CD8-positive, alpha-beta memory T cell (primary cell): ENCODE measurements at regions not wholly inside any gene's neighbourhood (a gene's known extent, or its start where the extent isn't known, plus 50 kb on each side); places are given as distances from the start of the nearest gene placed in this dataset.
"Not testable (repeated sequence)": the region's sequence is repeated elsewhere in the genome, so short reads cannot be mapped to it uniquely, and the experiment has no call there.

Experiments used
- CTCF ChIA-PET: fragments of 350-600 bp; sonication (Branson Sonifier 250); formaldehyde crosslinking; loops from one replicate; lab custom pipeline; 2021; ENCODE audit warnings: antibody characterized with exemption; lab: Charles Lee
- POLR2A ChIA-PET: fragments of 350-600 bp; sonication (Branson Sonifier 250); formaldehyde crosslinking; loops from one replicate; lab custom pipeline; 2021; ENCODE audit warnings: antibody characterized with exemption; lab: Charles Lee
- DNase-seq, 5 donors: peaks; one replicate each; pipeline versions ENCODE4 v3.0.0 to v3.0.0-alpha.2; 2020 to 2022; ENCODE audit warnings: mixed read lengths in 1 of 5
- H3K27ac ChIP-seq: one replicate; pipeline ENCODE4 v1.7.0; 2013; ENCODE audit warnings: low read depth, mild to moderate bottlenecking, low read length, moderate library complexity
- H3K27me3 ChIP-seq: 2 replicates; pipeline ENCODE4 v1.7.0; 2013; ENCODE audit warnings: low read length, mild to moderate bottlenecking; ENCODE audit not compliant: insufficient read depth, poor library complexity, severe bottlenecking
- H3K36me3 ChIP-seq: 2 replicates; pipeline ENCODE4 v1.7.0; 2013; ENCODE audit warnings: mild to moderate bottlenecking, low read length, moderate library complexity; ENCODE audit not compliant: insufficient read depth
- H3K4me1 ChIP-seq: 2 replicates; pipeline ENCODE4 v1.7.0; 2013; ENCODE audit warnings: mild to moderate bottlenecking, low read length, moderate library complexity; ENCODE audit not compliant: insufficient read depth
- H3K4me3 ChIP-seq: 2 replicates; pipeline ENCODE4 v1.7.0; 2013; ENCODE audit warnings: mild to moderate bottlenecking, low read length
- H3K9me3 ChIP-seq: 2 replicates; pipeline ENCODE4 v1.7.0; 2013; ENCODE audit warnings: mild to moderate bottlenecking, low read length
- H3K27ac Mint-ChIP-seq, 8 donors: one replicate each; pipeline ENCODE4 v1.8.0; 2020 to 2021; ENCODE audit warnings: mixed read lengths in 8 of 8, mild to moderate bottlenecking in 6 of 8, inconsistent platforms in 3 of 8, moderate library complexity in 3 of 8
- H3K27me3 Mint-ChIP-seq, 2 donors: one replicate each; pipeline ENCODE4 v1.8.0; 2020 to 2021; ENCODE audit warnings: mixed read lengths in 2 of 2, mild to moderate bottlenecking in 1 of 2, moderate library complexity in 1 of 2
- H3K36me3 Mint-ChIP-seq, 3 donors: one replicate each; pipeline ENCODE4 v1.8.0; 2020 to 2021; ENCODE audit warnings: mixed read lengths in 3 of 3, inconsistent platforms in 1 of 3, mild to moderate bottlenecking in 1 of 3
- H3K4me1 Mint-ChIP-seq, 3 donors: one replicate each; pipeline ENCODE4 v1.8.0; 2020 to 2021; ENCODE audit warnings: mixed read lengths in 3 of 3, inconsistent platforms in 1 of 3, mild to moderate bottlenecking in 1 of 3
- H3K4me3 Mint-ChIP-seq, 7 donors: one replicate each; pipeline ENCODE4 v1.8.0; 2020 to 2021; ENCODE audit warnings: mixed read lengths in 7 of 7, mild to moderate bottlenecking in 6 of 7, moderate library complexity in 4 of 7, inconsistent platforms in 2 of 7
- H3K9me3 Mint-ChIP-seq, 5 donors: one replicate each; pipeline ENCODE4 v1.8.0; 2020 to 2022; ENCODE audit warnings: mixed read lengths in 5 of 5, mild to moderate bottlenecking in 3 of 5, moderate library complexity in 2 of 5, inconsistent platforms in 1 of 5

GRCh38 chr1:38647341-38647740, 212.2 kb downstream of the RRAGC start:
- H3K27ac Mint-ChIP-seq, H3K27ac ChIP-seq, H3K4me3 Mint-ChIP-seq, H3K27me3 ChIP-seq, H3K9me3 ChIP-seq, CTCF ChIA-PET, H3K36me3 ChIP-seq, H3K9me3 Mint-ChIP-seq, H3K36me3 Mint-ChIP-seq, H3K4me1 ChIP-seq, H3K4me3 ChIP-seq, H3K4me1 Mint-ChIP-seq, DNase-seq, POLR2A ChIA-PET: not testable (repeated sequence)
- H3K27me3 Mint-ChIP-seq = peaks cover 12 to 35% of the 10 kb centered on the region in 2 donors

- H3K27ac ChIP-seq = no peak overlapping the region
- no peaks in the 10 kb centered on the region for H3K4me1 Mint-ChIP-seq
- CTCF ChIA-PET = no interaction called here
Observed at GRCh38 chr1:38644092-38644491, 215.5 kb downstream of the RRAGC start.

GRCh38 chr1:38641661-38642060, 217.9 kb downstream of the RRAGC start:
- H3K4me1 Mint-ChIP-seq = no peaks in the 10 kb centered on the region
- Histone ChIP-seq H3K27me3 (no peaks in the 10 kb centered on the region), H3K4me3 (no peak overlapping the region), H3K9me3 (no peaks in the 10 kb centered on the region), H3K27ac (no peak overlapping the region), H3K4me1 (no peaks in the 10 kb centered on the region), H3K36me3 (no peaks in the 10 kb centered on the region)
- no peak overlapping the region for H3K4me3 Mint-ChIP-seq
- CTCF ChIA-PET = no interaction called here
- POLR2A ChIA-PET = no interaction called here
- H3K9me3 Mint-ChIP-seq = peaks cover 0 to 9% (median 0%) of the 10 kb centered on the region in 5 donors
- H3K27ac Mint-ChIP-seq = no peak overlapping the region
- H3K36me3 Mint-ChIP-seq = no peaks in the 10 kb centered on the region
- no peak for DNase-seq
- peaks cover 13 to 34% of the 10 kb centered on the region in 2 donors for H3K27me3 Mint-ChIP-seq

More at GRCh38 chr1:38644092-38644491, 215.5 kb downstream of the RRAGC start:
- Mint-ChIP-seq H3K36me3 (no peaks in the 10 kb centered on the region), H3K27ac (no peak overlapping the region), H3K27me3 (peaks cover 10 to 26% of the 10 kb centered on the region in 2 donors), H3K9me3 (peaks cover 0 to 8% (median 0%) of the 10 kb centered on the region in 5 donors), H3K4me3 (no peak overlapping the region)
- Histone ChIP-seq H3K9me3 (no peaks in the 10 kb centered on the region), H3K36me3 (no peaks in the 10 kb centered on the region), H3K4me3 (no peak overlapping the region), H3K27me3 (no peaks in the 10 kb centered on the region), H3K4me1 (no peaks in the 10 kb centered on the region)
- POLR2A ChIA-PET = no interaction called here
- no peak for DNase-seq

- POLR2A ChIA-PET = no interaction called here
- Histone ChIP-seq H3K4me1 (no peaks in the 10 kb centered on the region), H3K36me3 (no peaks in the 10 kb centered on the region), H3K9me3 (no peaks in the 10 kb centered on the region), H3K27me3 (peaks cover 5% of the 10 kb centered on the region), H3K27ac (no peak overlapping the region), H3K4me3 (no peak overlapping the region)
- CTCF ChIA-PET = no interaction called here
- Mint-ChIP-seq H3K27ac (no peak overlapping the region), H3K36me3 (no peaks in the 10 kb centered on the region), H3K9me3 (peaks cover 0 to 8% (median under 1%) of the 10 kb centered on the region in 5 donors), H3K27me3 (peaks cover 19 to 46% of the 10 kb centered on the region in 2 donors), H3K4me3 (no peak overlapping the region), H3K4me1 (no peaks in the 10 kb centered on the region)
- no peak for DNase-seq
Observed at GRCh38 chr1:38640371-38640770, 219.2 kb downstream of the RRAGC start.

- H3K27ac Mint-ChIP-seq = no peak overlapping the region
Observed at GRCh38 chr1:38628241-38628640, 231.3 kb downstream of the RRAGC start.

GRCh38 chr1:38625939-38626338, 233.6 kb downstream of the RRAGC start:
- Mint-ChIP-seq H3K27ac (no peak overlapping the region), H3K4me3 (no peak overlapping the region), H3K4me1 (no peaks in the 10 kb centered on the region), H3K36me3 (no peaks in the 10 kb centered on the region), H3K27me3 (peaks cover 5 to 13% of the 10 kb centered on the region in 2 donors), H3K9me3 (peaks cover 0 to 9% (median 0%) of the 10 kb centered on the region in 5 donors)
- Histone ChIP-seq H3K9me3 (no peaks in the 10 kb centered on the region), H3K4me1 (no peaks in the 10 kb centered on the region), H3K4me3 (no peak overlapping the region), H3K27me3 (no peaks in the 10 kb centered on the region), H3K27ac (no peak overlapping the region), H3K36me3 (no peaks in the 10 kb centered on the region)
- ChIA-PET POLR2A (no interaction called here), CTCF (no interaction called here)
- no peak for DNase-seq

More at GRCh38 chr1:38628241-38628640, 231.3 kb downstream of the RRAGC start:
- H3K27me3 Mint-ChIP-seq = peaks cover 11 to 34% of the 10 kb centered on the region in 2 donors
- H3K4me1 Mint-ChIP-seq = no peaks in the 10 kb centered on the region
- no peaks in the 10 kb centered on the region for H3K36me3 Mint-ChIP-seq
- Histone ChIP-seq H3K36me3 (no peaks in the 10 kb centered on the region), H3K27me3 (no peaks in the 10 kb centered on the region), H3K4me1 (no peaks in the 10 kb centered on the region), H3K4me3 (no peak overlapping the region), H3K27ac (no peak overlapping the region), H3K9me3 (no peaks in the 10 kb centered on the region)
- ChIA-PET POLR2A (no interaction called here), CTCF (no interaction called here)
- H3K9me3 Mint-ChIP-seq = peaks cover 0 to 10% (median 2%) of the 10 kb centered on the region in 5 donors
- no peak for DNase-seq
- H3K4me3 Mint-ChIP-seq = no peak overlapping the region

- no peaks in the 10 kb centered on the region for H3K36me3 Mint-ChIP-seq
- Histone ChIP-seq H3K27me3 (no peaks in the 10 kb centered on the region), H3K27ac (no peak overlapping the region), H3K4me3 (no peak overlapping the region), H3K9me3 (no peaks in the 10 kb centered on the region), H3K4me1 (no peaks in the 10 kb centered on the region), H3K36me3 (no peaks in the 10 kb centered on the region)
- peaks cover 5 to 7% of the 10 kb centered on the region in 2 donors for H3K27me3 Mint-ChIP-seq
- POLR2A ChIA-PET = no interaction called here
- H3K4me1 Mint-ChIP-seq = no peaks in the 10 kb centered on the region
- H3K4me3 Mint-ChIP-seq = no peak overlapping the region
- no peak overlapping the region for H3K27ac Mint-ChIP-seq
- CTCF ChIA-PET = no interaction called here
- DNase-seq = no peak
- H3K9me3 Mint-ChIP-seq = peaks cover 0 to 3% (median 0%) of the 10 kb centered on the region in 5 donors
Observed at GRCh38 chr1:38624336-38625039, 235.1 kb downstream of the RRAGC start.

- POLR2A ChIA-PET = no interaction called here
- H3K27ac Mint-ChIP-seq = no peak overlapping the region
- Histone ChIP-seq H3K27ac (no peak overlapping the region), H3K36me3 (no peaks in the 10 kb centered on the region), H3K27me3 (no peaks in the 10 kb centered on the region), H3K4me1 (no peaks in the 10 kb centered on the region), H3K4me3 (no peak overlapping the region), H3K9me3 (no peaks in the 10 kb centered on the region)
- peaks cover 5 to 7% of the 10 kb centered on the region in 2 donors for H3K27me3 Mint-ChIP-seq
- CTCF ChIA-PET = no interaction called here
- no peaks in the 10 kb centered on the region for H3K36me3 Mint-ChIP-seq
- no peaks in the 10 kb centered on the region for H3K4me1 Mint-ChIP-seq
- H3K9me3 Mint-ChIP-seq = no peaks in the 10 kb centered on the region
- H3K4me3 Mint-ChIP-seq = no peak overlapping the region
- DNase-seq = no peak
Observed at GRCh38 chr1:38623529-38623928, 236.0 kb downstream of the RRAGC start.
